ENCODE measurements at regions not wholly inside any gene's neighbourhood (a gene's known extent, or its start where the extent isn't known, plus 50 kb on each side); places are given as distances from the start of the nearest gene placed in this dataset.
A peak's percentile ranks its signal among the peaks of the same experiment; 100 is the strongest.
"Not testable (repeated sequence)": the region's sequence is repeated elsewhere in the genome, so short reads cannot be mapped to it uniquely, and the experiment has no call there.

DNA sequence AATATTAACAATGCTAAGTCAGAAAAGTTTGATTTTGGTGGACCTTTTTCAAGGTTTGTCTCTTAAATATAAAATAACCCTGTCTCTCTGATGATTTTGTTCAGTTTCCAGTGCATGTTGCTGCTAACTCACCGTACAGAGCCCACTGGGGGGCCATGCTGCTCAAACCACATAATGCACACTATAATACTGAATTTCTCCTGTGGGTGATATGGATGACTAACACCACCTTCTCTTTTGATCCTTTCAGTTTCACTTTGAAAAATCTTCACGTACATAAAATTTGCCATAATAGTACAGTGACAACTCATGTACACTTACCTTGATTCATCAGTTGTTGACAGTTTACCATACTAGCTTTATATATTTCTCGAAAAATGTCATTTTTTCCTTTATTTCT, 506.6 kb upstream of the MAN1A1 start:
- Histone ChIP-seq H3K27ac (ENCODE audit: low read length) (no peak overlapping the region), H3K36me3 (ENCODE audit: control insufficient read depth, insufficient read depth, low read length) (no peaks in the 10 kb centered on the region), H3K4me1 (ENCODE audit: control insufficient read depth, insufficient read depth, low read length) (no peaks in the 10 kb centered on the region), H3K9me3 (ENCODE audit: control insufficient read depth, low read depth, low read length) (no peaks in the 10 kb centered on the region), H3K27me3 (ENCODE audit: control insufficient read depth, insufficient read depth, low read length) (no peaks in the 10 kb centered on the region), H3K4me3 (ENCODE audit: low read length) (no peak overlapping the region)
- no peak for DNase-seq
- 91% methylated on average over 2 of the region's 3 CpGs for WGBS (ENCODE audit: insufficient coverage, low lambda C conversion rate)

DNA sequence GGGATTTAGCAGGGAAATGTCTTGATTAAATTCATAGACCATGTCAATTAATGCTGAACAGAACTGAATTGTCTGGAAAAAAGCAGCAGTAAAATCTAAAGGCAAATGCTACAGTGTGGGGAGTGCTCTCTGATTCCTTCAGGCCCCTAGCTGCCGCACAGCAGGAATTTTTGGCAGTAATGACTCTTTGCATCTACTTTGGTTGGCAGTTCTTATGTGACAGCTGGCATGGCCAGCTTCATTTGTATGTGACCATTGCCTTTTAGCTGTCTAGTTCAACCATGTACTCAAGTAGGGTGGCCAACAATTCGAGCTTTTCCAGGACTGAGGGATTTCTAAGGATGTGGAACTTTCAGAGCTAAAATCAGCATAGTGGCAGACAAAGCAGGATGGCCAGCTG, 499.1 kb upstream of the MAN1A1 start:
- Histone ChIP-seq H3K4me1 (ENCODE audit: control insufficient read depth, insufficient read depth, low read length) (no peaks in the 10 kb centered on the region), H3K36me3 (ENCODE audit: control insufficient read depth, insufficient read depth, low read length) (no peaks in the 10 kb centered on the region), H3K27me3 (ENCODE audit: control insufficient read depth, insufficient read depth, low read length) (no peaks in the 10 kb centered on the region), H3K9me3 (ENCODE audit: control insufficient read depth, low read depth, low read length) (no peaks in the 10 kb centered on the region), H3K4me3 (ENCODE audit: low read length) (no peak overlapping the region), H3K27ac (ENCODE audit: low read length) (no peak overlapping the region)
- no CpG with 5 or more reads among the region's 2 CpGs for WGBS (ENCODE audit: insufficient coverage, low lambda C conversion rate)
- no peak for DNase-seq

DNA sequence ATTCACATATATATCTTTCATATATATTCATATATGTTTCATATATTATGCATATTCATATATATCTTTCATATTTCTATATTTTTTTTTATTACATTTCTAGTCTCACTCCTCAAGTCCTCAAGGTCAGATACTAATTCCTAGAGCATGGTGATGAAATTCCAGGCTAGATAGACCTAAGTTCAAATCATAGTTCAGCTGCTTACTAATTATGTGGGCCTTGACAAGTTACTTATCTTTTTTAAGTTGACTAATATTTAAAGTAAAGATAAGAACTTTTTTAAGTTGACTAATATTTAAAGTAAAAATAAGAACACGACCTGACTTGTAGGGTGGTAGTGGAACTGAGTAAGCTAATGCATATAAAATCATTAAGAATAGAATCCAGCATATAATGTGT, 495.6 kb upstream of the MAN1A1 start:
- H3K27me3 ChIP-seq (ENCODE audit: control insufficient read depth, insufficient read depth, low read length), result no peaks in the 10 kb centered on the region
- H3K36me3 ChIP-seq (ENCODE audit: control insufficient read depth, insufficient read depth, low read length), result no peaks in the 10 kb centered on the region
- H3K9me3 ChIP-seq (ENCODE audit: control insufficient read depth, low read depth, low read length), result peaks cover 2% of the 10 kb centered on the region
- no peak overlapping the region for H3K4me3 ChIP-seq (ENCODE audit: low read length)
- no peak for DNase-seq
- 0% methylated on average over 1 of the region's 1 CpG for WGBS (ENCODE audit: insufficient coverage, low lambda C conversion rate)
- H3K27ac ChIP-seq (ENCODE audit: low read length), result no peak overlapping the region
- H3K4me1 ChIP-seq (ENCODE audit: control insufficient read depth, insufficient read depth, low read length), result no peaks in the 10 kb centered on the region

DNA sequence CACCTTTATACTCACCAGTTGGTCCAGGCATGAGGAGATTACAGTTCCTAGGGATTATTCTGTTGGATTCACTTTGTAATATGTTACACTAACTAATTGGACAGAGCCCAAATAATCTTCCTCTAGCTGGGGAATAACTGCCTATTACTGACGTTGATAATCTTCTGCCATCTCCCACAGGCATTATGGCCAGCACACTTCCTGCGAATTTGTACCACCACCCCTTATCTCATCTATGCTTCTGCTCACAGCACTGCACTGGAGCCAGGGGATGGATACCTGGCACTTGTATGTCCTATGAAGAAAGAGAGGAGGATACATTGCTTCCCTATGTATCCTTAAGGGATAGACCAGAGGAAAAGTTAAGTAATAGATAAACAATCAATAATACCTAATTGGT, 494.8 kb upstream of the MAN1A1 start:
- no peak overlapping the region for H3K27ac ChIP-seq (ENCODE audit: low read length)
- H3K36me3 ChIP-seq (ENCODE audit: control insufficient read depth, insufficient read depth, low read length), result no peaks in the 10 kb centered on the region
- WGBS (ENCODE audit: insufficient coverage, low lambda C conversion rate), result no CpG with 5 or more reads among the region's 2 CpGs
- peaks cover 2% of the 10 kb centered on the region for H3K9me3 ChIP-seq (ENCODE audit: control insufficient read depth, low read depth, low read length)
- no peaks in the 10 kb centered on the region for H3K27me3 ChIP-seq (ENCODE audit: control insufficient read depth, insufficient read depth, low read length)
- H3K4me3 ChIP-seq (ENCODE audit: low read length), result no peak overlapping the region
- no peak for DNase-seq
- H3K4me1 ChIP-seq (ENCODE audit: control insufficient read depth, insufficient read depth, low read length), result no peaks in the 10 kb centered on the region

DNA sequence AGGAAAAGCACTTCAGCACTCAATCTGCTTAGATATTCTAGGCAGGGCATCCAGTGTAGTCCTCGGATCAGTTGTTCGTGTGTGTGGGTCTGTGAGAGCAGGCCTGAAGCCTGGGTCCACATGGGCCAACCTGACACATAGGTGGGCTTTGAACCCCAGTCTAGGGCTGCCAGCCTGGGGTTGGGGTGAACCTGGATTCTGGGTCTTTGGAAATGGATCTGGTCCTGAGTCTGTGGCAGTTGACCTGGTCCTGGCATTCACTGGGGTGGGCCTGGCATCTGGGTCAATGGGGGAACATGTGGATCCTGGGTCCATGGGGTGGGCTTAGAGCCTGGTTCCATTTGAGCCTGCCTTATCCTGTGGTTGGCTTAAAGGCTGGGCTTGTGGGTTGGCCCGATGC, 492.6 kb upstream of the MAN1A1 start:
- Histone ChIP-seq H3K27me3 (ENCODE audit: control insufficient read depth, insufficient read depth, low read length) (no peaks in the 10 kb centered on the region), H3K36me3 (ENCODE audit: control insufficient read depth, insufficient read depth, low read length) (no peaks in the 10 kb centered on the region), H3K27ac (ENCODE audit: low read length) (no peak overlapping the region), H3K4me3 (ENCODE audit: low read length) (no peak overlapping the region), H3K4me1 (ENCODE audit: control insufficient read depth, insufficient read depth, low read length) (no peaks in the 10 kb centered on the region), H3K9me3 (ENCODE audit: control insufficient read depth, low read depth, low read length) (peaks cover 2% of the 10 kb centered on the region)
- whole genome bisulfite sequencing (ENCODE audit: insufficient coverage, low lambda C conversion rate), result no CpG with 5 or more reads among the region's 3 CpGs
- DNase-seq, result no peak

DNA sequence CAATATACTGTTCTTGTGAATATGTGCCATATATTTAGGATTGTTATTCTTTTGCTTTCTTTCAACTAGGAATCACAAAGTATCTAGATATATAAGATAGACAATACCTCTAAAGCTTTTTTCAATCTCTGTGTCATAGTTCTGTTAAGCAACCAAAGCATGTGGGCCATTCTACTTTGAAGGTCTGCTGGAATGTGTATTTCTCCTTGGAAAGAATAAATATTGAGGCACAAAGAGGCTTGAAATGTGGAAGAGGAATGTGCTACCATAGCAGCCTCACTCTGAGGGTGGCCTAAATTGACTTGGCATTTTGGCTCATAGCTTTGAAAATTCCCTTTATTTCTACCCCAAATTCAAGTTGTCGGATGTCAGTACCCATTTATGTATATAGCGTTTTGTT, 488.5 kb upstream of the MAN1A1 start:
- no peak overlapping the region for H3K27ac ChIP-seq (ENCODE audit: low read length)
- H3K36me3 ChIP-seq (ENCODE audit: control insufficient read depth, insufficient read depth, low read length), result no peaks in the 10 kb centered on the region
- DNase-seq, result no peak
- no peaks in the 10 kb centered on the region for H3K27me3 ChIP-seq (ENCODE audit: control insufficient read depth, insufficient read depth, low read length)
- 75% methylated on average over 1 of the region's 2 CpGs for WGBS (ENCODE audit: insufficient coverage, low lambda C conversion rate)
- no peak overlapping the region for H3K4me3 ChIP-seq (ENCODE audit: low read length)
- peaks cover 3% of the 10 kb centered on the region for H3K4me1 ChIP-seq (ENCODE audit: control insufficient read depth, insufficient read depth, low read length)
- peaks cover 2% of the 10 kb centered on the region for H3K9me3 ChIP-seq (ENCODE audit: control insufficient read depth, low read depth, low read length)

DNA sequence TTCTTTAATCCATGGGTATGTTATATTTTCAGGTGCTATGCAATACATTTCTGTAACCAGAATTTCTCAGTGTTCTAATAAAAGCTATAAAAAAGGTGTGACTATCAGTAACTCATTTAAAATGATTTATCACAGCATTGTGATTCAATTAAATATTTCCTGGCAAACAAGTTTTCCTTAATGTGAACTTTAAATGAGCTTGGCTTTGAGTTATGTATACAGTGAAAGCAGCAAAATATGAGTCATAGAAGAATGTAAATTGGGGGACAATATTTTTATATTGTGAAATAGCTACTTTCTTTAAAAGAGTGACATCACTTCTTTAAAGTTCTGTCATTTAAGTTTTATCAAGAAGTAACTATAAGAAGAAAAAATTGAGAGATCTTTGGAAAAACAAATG, 484.9 kb upstream of the MAN1A1 start:
- H3K27me3 ChIP-seq (ENCODE audit: control insufficient read depth, insufficient read depth, low read length), result no peaks in the 10 kb centered on the region
- no peaks in the 10 kb centered on the region for H3K36me3 ChIP-seq (ENCODE audit: control insufficient read depth, insufficient read depth, low read length)
- no peak for DNase-seq
- peak overlapping the region; percentile 58 for H3K27ac ChIP-seq (ENCODE audit: low read length)
- no peaks in the 10 kb centered on the region for H3K9me3 ChIP-seq (ENCODE audit: control insufficient read depth, low read depth, low read length)
- peaks cover 3% of the 10 kb centered on the region for H3K4me1 ChIP-seq (ENCODE audit: control insufficient read depth, insufficient read depth, low read length)
- no peak overlapping the region for H3K4me3 ChIP-seq (ENCODE audit: low read length)

DNA sequence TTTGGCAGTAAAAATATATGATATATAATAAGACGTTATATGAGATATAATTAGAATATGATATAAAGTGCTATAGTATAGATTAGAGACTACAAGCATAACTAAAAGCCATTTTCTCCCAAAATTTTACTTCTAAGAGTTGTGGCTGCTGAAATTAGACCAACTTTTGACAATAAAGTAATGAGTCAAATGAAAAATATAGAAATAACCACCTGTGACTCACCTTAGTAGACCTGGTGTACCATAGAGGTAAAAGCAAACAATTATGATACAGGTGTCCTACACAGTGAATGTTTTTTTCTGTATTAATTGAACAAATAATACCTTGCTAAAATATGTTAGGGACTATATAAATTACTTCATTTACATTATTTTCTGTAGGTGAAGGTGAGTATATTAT, 482.9 kb upstream of the MAN1A1 start:
- no peak for DNase-seq
- H3K9me3 ChIP-seq (ENCODE audit: control insufficient read depth, low read depth, low read length), result no peaks in the 10 kb centered on the region
- no peak overlapping the region for H3K4me3 ChIP-seq (ENCODE audit: low read length)
- H3K27me3 ChIP-seq (ENCODE audit: control insufficient read depth, insufficient read depth, low read length), result no peaks in the 10 kb centered on the region
- H3K27ac ChIP-seq (ENCODE audit: low read length), result no peak overlapping the region
- 100% methylated on average over 1 of the region's 1 CpG for WGBS (ENCODE audit: insufficient coverage, low lambda C conversion rate)
- H3K36me3 ChIP-seq (ENCODE audit: control insufficient read depth, insufficient read depth, low read length), result no peaks in the 10 kb centered on the region
- H3K4me1 ChIP-seq (ENCODE audit: control insufficient read depth, insufficient read depth, low read length), result peaks cover 3% of the 10 kb centered on the region

DNA sequence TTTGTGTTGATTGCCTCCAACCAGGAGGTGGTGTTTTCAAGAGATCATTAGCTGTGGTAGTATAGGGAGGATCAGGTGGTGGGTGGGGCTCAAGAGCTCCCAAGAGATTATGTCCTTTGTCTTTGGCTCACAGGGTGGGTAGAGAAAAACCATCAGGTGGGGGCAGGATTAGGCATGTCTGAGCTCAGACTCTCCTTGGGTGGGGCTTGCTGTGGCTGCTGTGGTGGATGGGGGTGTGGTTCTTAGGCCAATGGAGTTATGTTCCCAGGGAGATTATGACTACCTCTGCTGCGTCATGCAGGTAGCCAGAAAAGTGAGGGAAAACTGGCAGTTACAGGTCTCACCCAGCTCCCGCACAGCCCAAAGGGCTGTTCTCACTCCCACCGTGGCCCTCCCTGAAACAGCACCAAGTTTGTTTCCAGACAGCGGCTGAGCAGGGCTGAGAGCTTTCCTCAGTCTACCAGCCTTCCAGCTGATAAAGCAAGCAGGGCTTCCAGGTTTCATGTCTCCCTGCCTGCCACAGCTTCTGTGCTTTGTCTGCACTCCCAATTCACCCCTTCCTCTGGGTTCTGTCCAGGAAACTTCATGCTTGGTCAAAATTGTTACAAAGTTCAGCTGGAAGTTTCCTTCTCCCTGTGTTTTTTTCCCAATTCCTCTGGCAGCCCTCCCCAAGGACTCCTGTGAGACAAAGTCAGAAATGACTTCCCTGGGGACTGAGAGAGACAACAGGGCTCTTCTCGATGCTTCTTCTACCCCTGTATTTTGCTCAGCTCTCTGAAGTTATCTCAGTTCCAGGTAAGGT, 481.1 kb upstream of the MAN1A1 start:
- no peaks in the 10 kb centered on the region for H3K9me3 ChIP-seq (ENCODE audit: control insufficient read depth, low read depth, low read length)
- no peak for DNase-seq
- no CpG with 5 or more reads among the region's 5 CpGs for WGBS (ENCODE audit: insufficient coverage, low lambda C conversion rate)
- no peaks in the 10 kb centered on the region for H3K36me3 ChIP-seq (ENCODE audit: control insufficient read depth, insufficient read depth, low read length)
- no peak overlapping the region for H3K27ac ChIP-seq (ENCODE audit: low read length)
- H3K27me3 ChIP-seq (ENCODE audit: control insufficient read depth, insufficient read depth, low read length), result no peaks in the 10 kb centered on the region
- H3K4me3 ChIP-seq (ENCODE audit: low read length), result no peak overlapping the region
- peaks cover 3% of the 10 kb centered on the region for H3K4me1 ChIP-seq (ENCODE audit: control insufficient read depth, insufficient read depth, low read length)

DNA sequence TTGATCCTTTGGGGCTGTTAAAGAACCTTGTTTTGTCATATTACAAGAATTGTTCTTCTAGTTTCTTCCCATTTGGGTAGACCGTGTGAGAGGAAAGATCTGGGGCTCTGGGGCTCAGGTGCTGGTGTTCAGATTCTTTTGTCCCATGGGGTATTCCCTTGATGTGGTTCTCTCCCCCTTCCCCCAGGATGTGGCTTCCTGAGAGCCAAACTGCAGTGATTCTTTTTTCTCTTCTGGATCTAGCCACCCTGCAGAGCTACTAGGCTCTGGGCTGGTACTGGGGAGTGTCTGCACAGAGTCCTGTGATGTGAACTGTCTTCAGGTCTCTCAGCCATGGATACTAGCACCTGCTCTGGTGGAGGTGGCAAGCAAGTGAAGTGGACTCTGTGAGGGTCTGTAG, 480.5 kb upstream of the MAN1A1 start:
- WGBS (ENCODE audit: insufficient coverage, low lambda C conversion rate), result no CpG with 5 or more reads among the region's 1 CpG
- no peaks in the 10 kb centered on the region for H3K36me3 ChIP-seq (ENCODE audit: control insufficient read depth, insufficient read depth, low read length)
- H3K9me3 ChIP-seq (ENCODE audit: control insufficient read depth, low read depth, low read length), result no peaks in the 10 kb centered on the region
- H3K27ac ChIP-seq (ENCODE audit: low read length), result no peak overlapping the region
- no peak overlapping the region for H3K4me3 ChIP-seq (ENCODE audit: low read length)
- no peak for DNase-seq
- no peaks in the 10 kb centered on the region for H3K27me3 ChIP-seq (ENCODE audit: control insufficient read depth, insufficient read depth, low read length)
- H3K4me1 ChIP-seq (ENCODE audit: control insufficient read depth, insufficient read depth, low read length), result peaks cover 3% of the 10 kb centered on the region

DNA sequence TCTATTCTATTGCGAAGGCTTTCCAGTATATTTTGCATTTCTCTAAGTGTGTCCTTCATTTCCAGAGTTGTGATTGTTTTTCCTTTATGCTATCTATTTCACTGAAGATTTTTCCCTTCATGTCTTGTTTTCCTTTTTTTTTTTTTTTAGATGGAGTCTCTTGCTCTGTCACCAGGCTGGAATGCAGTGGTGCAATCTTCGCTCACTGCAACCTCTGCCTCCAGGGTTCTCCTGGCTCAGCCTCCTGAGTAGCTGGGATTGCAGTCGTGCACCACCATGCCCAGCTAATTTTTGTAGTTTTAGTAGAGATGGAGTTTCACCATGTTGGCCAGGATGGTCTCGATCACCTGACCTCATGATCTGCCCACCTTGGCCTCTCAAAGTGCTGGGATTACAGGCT, 479.9 kb upstream of the MAN1A1 start:
- WGBS (ENCODE audit: insufficient coverage, low lambda C conversion rate), result 91% methylated on average over 1 of the region's 4 CpGs
- H3K9me3 ChIP-seq (ENCODE audit: control insufficient read depth, low read depth, low read length); H3K27ac ChIP-seq (ENCODE audit: low read length); H3K4me3 ChIP-seq (ENCODE audit: low read length); DNase-seq; H3K36me3 ChIP-seq (ENCODE audit: control insufficient read depth, insufficient read depth, low read length); H3K4me1 ChIP-seq (ENCODE audit: control insufficient read depth, insufficient read depth, low read length); H3K27me3 ChIP-seq (ENCODE audit: control insufficient read depth, insufficient read depth, low read length): not testable (repeated sequence)
